Midbrain (tissue), 1 donor: ENCODE measurements at regions not wholly inside any gene's neighbourhood (a gene's known extent, or its start where the extent isn't known, plus 50 kb on each side); places are given as distances from the start of the nearest gene placed in this dataset.

Experiments used
- DNase-seq: peaks from one replicate; lab custom pipeline; 2025; lab: John Stamatoyannopoulos, UW

GRCh38 chr18:77755187-77755586, 505.5 kb downstream of the GALR1 start:
- no peak for DNase-seq

DNA sequence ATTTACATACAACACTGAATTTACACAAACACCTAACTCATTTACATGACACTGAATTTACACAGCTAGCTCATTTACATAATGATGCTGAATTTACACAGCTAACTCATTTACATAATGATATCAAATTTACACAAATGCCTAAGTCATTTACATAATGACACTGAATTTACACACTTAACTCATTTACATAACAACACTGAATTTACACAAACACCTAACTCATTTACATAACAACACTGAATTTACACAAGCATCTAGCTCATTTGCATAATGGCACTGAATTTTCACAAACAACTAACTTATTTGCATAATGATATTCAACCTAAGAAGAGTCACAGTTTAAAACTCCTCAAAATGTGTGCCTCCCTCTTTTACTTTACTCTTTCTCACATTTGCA, 511.7 kb downstream of the GALR1 start:
- no peak for DNase-seq

GRCh38 chr18:77762014-77762413, 512.4 kb downstream of the GALR1 start:
- no peak for DNase-seq

- DNase-seq, result no peak
These were observed 513.0 kb downstream of the GALR1 start for GRCh38 chr18:77762642-77763041.

GRCh38 chr18:77763530-77764145, 514.0 kb downstream of the GALR1 start:
- DNase-seq, result no peak

- peak; percentile 44 for DNase-seq
These were observed 515.8 kb downstream of the GALR1 start for GRCh38 chr18:77765468-77765867.

DNA sequence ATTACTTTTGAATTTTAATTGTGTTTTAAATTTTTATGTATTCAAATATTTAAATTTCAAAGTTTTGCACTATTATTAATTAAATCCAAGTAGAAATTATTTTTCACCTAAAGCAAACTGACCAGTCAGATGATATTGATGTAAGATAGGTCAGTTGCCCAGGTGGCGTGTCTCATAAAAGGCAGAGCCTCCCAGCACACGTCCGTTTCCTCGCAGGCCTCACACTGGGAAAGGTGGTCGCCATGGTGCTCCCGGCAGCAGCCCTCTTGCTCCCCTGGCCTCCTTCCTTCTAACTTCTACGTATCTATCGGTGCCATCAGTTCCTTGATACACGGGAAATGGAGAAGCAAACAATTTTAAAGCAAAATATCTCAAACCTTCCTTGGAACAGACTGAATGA, 516.8 kb downstream of the GALR1 start:
- no peak for DNase-seq

GRCh38 chr18:77772177-77772576, 522.5 kb downstream of the GALR1 start:
- DNase-seq, result no peak

DNA sequence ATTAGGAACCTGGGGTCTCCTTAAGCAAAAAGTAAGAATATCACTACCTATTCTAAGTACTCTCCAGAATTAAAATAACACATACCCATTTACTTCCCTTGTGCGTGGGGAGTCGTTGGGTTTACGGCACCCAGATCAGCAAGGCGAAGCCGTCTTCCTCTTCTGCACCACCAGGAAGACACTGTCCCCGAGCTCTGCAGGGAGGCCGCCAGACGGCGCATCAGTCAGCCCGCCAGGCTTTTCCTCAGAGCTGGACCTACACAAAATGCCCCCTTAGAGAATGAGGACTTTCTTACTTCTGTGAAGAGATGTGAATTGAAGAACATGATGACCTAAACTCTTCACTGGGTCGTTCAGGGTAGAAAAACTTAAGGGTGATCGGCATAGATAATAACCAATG, 526.5 kb downstream of the GALR1 start:
- DNase-seq, result no peak

DNA sequence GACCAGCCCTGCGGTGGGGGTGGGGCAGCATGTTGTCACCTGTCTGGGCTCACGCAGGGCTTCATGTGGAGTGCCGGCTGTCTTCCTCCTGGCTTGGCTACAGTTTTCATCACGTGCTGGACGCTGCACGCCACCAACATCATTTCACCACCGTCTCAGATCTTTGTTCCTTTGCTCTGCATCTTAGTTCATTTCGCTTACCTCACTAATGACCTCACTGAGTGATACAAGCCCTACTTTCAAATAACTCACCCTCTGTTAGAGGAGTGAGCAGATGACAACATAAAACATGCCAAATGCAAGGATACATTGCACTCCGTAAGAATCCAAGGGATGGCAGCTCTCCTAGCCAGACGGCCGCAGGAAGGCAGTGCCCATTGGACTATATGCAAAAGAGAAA, 527.5 kb downstream of the GALR1 start:
- DNase-seq, result no peak

- DNase-seq, result no peak
These were observed 535.2 kb downstream of the GALR1 start for GRCh38 chr18:77784759-77785379.

DNA sequence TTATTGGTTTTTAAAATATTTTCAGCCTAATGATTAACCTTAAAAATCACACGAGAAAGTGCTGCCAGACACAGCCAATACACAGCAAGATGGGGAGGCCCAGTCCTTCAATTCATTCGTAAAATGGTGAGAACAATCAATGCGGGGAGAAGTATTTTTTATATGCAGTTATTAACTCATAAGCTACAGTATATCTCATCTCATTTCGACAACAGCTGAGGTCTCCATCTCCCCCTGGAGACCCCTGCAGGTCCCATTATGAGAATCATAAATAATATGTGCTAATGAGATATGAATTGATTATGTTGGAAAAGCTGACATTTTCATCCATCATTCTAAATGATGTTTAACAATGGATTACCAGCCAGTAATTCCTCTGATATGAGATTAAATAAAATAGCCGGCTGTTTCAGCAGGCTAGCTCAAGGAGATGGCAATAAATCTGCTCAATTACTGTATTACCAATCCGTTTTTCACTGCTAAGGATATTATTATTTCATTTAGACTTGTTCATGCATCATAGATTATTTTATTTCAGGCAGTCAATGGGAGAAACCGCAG, 535.8 kb downstream of the GALR1 start:
- no peak for DNase-seq

GRCh38 chr18:77803024-77803423, 553.4 kb downstream of the GALR1 start:
- no peak for DNase-seq

GRCh38 chr18:77804382-77804781, 554.7 kb downstream of the GALR1 start:
- no peak for DNase-seq

DNA sequence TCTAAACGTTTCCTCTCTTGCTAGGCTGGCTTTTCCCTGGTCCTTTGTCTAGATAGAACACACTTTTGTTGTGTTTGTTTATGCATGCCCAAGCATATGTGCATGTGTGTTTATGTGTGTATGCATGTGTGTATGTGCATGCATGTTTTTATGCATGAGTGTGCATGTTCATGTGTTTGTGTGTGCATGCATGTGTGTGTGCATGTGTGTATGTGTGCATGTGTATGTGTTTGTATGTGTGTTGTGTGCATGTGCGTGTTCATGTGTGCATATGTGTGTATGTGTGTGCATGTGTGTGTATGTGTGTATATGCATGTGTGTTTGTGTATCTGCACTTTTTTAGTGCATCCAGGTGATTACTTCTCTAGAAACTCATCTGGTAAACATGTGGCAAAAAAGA, 558.0 kb downstream of the GALR1 start:
- no peak for DNase-seq

DNA sequence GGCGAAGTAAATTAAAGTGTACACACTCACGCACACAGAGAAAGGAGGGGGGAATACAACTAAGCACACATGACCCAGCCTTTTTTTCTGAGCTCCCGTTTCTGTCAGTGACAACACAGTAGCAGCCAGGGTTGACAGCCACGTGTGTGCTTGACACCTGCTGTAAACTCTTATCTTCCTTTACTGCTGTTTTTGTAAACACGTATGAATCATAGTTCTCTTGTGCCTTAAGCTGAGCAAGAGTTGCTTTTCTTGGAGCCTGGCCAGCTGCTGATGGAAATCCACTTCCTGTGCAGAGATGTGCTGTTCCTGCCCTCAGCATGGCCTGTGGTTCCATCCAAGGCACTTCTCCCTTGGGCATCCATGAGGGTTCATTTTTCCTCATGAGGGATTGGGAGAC, 561.9 kb downstream of the GALR1 start:
- no peak for DNase-seq

DNA sequence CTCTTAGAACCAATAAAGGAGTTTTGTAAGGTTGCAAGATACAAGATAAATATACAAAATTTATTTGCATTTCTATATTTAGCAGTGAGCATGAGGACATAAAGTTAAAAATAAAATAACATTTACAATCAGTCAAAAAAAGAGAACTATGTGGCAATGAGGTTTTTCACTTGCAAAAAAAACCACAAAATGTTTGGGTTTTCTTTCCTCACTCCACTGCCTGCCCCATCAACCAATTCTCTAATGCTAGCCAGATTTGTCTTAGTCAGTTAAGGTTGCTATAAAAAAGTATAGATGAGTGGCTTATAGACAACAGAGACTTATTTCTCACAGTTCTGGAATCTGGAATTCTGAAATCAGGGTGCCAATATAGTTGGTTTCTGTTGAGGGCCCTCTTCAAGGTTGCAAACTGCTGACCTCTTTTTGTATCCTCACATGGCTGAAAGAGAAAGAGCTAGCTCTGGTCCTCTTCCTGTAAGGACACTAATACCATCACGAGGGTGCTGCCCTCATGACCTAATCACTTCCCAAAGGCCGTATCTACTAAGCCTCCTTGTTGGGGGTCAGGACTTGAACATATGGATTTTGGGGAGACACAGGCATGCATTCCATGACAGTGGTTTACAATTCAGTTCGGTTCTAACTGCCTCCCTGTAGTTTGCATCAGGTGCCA, 566.2 kb downstream of the GALR1 start:
- no peak for DNase-seq

DNA sequence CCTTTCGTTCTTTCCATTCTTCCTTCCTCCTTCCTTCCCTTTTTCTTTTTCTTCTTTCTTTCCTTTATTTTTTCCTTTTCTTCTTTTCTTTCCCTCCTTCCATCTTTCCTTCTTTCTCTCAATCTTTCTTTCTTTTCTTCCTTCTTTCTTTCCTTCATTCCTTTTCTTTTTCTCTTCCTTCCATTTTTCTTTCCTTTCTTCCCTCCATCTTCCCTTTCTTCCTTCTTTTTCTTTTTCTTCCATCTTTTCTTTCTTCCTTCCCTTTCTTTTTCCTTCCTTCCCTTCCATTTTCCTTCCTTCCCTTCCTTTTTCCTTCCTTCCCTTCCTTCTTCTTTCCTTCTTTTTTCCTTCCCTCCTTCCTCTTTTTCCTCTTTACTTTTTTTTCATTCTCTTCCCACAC, 568.7 kb downstream of the GALR1 start:
- no peak for DNase-seq

DNA sequence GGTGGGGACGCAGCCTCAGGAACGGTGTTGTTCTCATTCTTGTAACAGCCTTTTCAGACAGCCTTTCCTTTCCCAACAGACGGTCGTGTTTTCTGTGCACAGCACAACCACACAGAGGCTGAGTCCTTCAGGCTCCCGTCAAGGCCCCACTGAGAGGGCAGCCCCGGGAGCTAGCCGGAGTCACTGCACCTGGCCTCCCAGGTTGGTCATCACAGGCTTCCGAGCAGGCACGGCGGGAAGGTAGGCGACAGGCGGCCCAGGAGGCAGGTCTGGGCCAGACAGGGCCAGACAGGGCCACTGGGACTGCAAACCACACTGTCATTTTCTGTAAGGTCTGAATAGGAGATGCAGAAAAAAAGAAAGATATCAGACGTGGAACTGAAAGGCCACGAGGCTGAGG, 570.8 kb downstream of the GALR1 start:
- DNase-seq, result no peak

DNA sequence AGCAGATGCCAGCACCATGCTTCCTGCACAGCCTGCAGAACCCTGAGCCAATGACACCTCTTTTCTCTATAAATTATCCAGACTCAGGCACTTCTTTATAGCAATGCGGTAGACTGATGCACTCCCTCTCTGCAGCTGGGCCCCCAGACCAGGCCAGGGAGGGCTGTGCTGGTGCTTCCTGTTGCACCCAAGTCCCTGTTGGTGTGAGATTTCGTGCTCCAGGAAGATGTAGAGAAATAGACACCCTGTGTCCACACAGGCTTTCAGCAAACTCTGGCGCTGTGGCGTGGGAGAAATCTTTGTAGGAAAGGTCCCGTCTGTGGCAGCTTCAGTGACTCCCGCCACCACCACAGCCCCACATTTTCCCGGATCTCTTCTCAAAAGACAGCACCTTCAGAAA, 572.2 kb downstream of the GALR1 start:
- DNase-seq, result no peak

DNA sequence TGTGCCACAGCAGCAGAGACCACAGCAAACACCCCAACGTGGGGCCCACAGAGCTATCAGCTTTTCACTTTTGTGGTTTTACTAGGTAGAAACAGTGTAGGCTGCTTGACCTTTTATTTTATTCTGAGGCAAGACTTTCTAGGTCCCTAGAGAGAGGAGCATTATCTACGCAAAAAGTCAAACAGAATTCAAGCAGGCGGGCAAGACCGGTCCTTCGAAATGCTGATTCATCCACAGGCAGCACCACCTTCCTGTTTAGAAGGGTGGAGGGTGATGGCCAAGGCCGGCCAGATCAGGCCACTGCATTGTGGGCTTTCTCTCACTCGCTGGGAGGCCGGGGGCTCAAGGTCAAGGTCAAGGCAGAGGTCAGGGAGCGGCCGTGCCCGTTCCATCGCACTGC, 573.0 kb downstream of the GALR1 start:
- no peak for DNase-seq

DNA sequence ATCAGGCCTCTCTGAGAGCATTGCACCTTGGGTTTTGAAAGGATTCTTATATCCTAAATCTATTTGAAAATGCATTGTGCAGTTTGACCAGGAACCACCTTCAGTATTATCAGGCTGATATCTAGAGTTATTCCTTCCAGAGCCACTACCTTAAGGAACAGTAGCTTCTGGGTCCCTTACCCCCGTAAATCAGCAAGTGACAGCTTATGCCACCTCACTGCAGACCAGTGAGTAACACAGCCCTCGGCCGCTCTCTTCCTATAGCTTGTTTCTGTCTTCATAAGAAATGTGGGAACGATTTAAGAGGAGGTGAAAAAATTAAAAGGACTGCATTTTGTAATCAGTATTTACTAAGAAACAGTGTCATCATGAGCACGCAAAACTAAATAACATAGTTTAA, 584.2 kb downstream of the GALR1 start:
- no peak for DNase-seq

DNA sequence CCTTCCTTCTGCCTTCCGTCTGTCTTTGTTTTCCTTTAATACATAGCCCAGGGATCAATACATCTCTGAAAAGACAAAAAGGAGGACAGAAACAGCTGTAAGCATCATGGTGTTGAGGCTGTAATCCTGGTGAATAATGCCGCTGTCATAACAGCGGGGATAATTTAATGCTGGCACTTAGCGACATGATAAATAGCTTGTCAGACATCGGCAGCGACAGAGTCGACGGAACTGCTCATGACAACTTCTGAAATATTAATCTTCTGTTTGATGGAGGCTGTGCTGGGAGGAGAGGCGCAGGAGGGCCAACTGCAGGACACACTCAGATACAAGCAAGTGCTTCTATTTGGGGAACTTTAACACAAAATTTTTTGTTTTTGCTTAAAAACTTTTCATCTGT, 602.2 kb downstream of the GALR1 start:
- no peak for DNase-seq
